ENCODE measurements at regions not wholly inside any gene's neighbourhood (a gene's known extent, or its start where the extent isn't known, plus 50 kb on each side); places are given as distances from the start of the nearest gene placed in this dataset.

DNA sequence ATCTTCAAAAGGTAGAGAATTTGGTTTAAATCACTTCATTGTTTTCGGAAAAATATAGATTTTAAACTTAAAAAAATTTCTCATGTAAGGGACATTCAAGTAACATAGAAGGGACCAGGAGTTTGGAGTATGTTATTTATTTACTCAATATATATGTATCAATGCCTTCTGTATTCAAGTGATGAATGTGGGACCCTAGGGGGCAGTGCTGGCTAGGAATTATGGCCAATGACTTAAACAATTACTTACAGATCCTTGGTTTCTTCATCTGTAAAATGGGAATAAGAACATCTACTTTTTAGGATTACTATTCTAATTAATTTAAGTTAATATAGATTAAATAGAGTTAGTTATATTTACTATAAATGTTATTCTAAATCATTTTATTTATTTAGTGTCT is 886.3 kb upstream of the RBFOX1 start:
- Histone ChIP-seq H2AFZ (ENCODE audit: low read length) (no peak overlapping the region), H3K36me3 (replicated peaks in 1 of 2; ENCODE audit: control insufficient read depth in 1 of 2, insufficient read depth in 2 of 2, low read length in 2 of 2) (no peaks in the 10 kb centered on the region), H3K79me2 (ENCODE audit: insufficient read depth, low read length) (no peaks in the 10 kb centered on the region), H3K27ac (ENCODE audit: extremely low read length, insufficient read depth, low read length) (no peak overlapping the region), H3K4me3 (replicated peaks in 1 of 3; ENCODE audit: insufficient read depth in 1 of 3, low read depth in 2 of 3, low read length in 3 of 3) (no peak overlapping the region), H3K9me3 (ENCODE audit: low read length) (peaks cover 2% of the 10 kb centered on the region; the same call in 1 of the 2 replicates), H4K20me1 (ENCODE audit: insufficient read depth, low read length) (no peaks in the 10 kb centered on the region), H3K27me3 (ENCODE audit: control insufficient read depth in 1 of 2, insufficient read depth in 2 of 2, low read length in 2 of 2) (no peaks in the 10 kb centered on the region), H3K9ac (ENCODE audit: insufficient read depth, low read depth, low read length) (no peak overlapping the region), H3K4me2 (ENCODE audit: low read depth, low read length) (no peak overlapping the region), H3K4me1 (ENCODE audit: insufficient read depth, low read length) (no peaks in the 10 kb centered on the region)
- ChIA-PET CTCF (ENCODE audit: low intra/inter-chr PET ratio, low total read pairs) (no interaction called here), POLR2A (no interaction called here)
- 11% methylated on average over 1 of the region's 1 CpG for WGBS (ENCODE audit: low lambda C conversion rate)
- ATAC-seq = no peak
- in situ Hi-C loops (cut with HindIII; ENCODE audit: extremely low pct_ligation_motif_present, low pct_unique_long_range_greater_than_20kb) (no loop called here), intact Hi-C loops (cut with micrococcal nuclease; ENCODE audit: unreplicated experiment) (no loop called here)
- DNase-seq (ENCODE audit: low spot score) = no peak
- FAIRE-seq = no peak
- no peak for TF ChIP-seq TP53 (CRISPR knock-in tag; conservative IDR thresholded peaks at IDR 0.05)
- no peak for TF ChIP-seq ATF3 (CRISPR knock-in tag; IDR thresholded peaks at IDR 0.05)
- TF ChIP-seq, protein P1, sequence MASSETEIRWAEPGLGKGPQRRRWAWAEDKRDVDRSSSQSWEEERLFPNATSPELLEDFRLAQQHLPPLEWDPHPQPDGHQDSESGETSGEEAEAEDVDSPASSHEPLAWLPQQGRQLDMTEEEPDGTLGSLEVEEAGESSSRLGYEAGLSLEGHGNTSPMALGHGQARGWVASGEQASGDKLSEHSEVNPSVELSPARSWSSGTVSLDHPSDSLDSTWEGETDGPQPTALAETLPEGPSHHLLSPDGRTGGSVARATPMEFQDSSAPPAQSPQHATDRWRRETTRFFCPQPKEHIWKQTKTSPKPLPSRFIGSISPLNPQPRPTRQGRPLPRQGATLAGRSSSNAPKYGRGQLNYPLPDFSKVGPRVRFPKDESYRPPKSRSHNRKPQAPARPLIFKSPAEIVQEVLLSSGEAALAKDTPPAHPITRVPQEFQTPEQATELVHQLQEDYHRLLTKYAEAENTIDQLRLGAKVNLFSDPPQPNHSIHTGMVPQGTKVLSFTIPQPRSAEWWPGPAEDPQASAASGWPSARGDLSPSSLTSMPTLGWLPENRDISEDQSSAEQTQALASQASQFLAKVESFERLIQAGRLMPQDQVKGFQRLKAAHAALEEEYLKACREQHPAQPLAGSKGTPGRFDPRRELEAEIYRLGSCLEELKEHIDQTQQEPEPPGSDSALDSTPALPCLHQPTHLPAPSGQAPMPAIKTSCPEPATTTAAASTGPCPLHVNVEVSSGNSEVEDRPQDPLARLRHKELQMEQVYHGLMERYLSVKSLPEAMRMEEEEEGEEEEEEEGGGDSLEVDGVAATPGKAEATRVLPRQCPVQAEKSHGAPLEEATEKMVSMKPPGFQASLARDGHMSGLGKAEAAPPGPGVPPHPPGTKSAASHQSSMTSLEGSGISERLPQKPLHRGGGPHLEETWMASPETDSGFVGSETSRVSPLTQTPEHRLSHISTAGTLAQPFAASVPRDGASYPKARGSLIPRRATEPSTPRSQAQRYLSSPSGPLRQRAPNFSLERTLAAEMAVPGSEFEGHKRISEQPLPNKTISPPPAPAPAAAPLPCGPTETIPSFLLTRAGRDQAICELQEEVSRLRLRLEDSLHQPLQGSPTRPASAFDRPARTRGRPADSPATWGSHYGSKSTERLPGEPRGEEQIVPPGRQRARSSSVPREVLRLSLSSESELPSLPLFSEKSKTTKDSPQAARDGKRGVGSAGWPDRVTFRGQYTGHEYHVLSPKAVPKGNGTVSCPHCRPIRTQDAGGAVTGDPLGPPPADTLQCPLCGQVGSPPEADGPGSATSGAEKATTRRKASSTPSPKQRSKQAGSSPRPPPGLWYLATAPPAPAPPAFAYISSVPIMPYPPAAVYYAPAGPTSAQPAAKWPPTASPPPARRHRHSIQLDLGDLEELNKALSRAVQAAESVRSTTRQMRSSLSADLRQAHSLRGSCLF (CRISPR knock-in tag; IDR thresholded peaks at IDR 0.05; ENCODE audit: borderline replicate concordance) = no peak
- TF ChIP-seq, protein P2, sequence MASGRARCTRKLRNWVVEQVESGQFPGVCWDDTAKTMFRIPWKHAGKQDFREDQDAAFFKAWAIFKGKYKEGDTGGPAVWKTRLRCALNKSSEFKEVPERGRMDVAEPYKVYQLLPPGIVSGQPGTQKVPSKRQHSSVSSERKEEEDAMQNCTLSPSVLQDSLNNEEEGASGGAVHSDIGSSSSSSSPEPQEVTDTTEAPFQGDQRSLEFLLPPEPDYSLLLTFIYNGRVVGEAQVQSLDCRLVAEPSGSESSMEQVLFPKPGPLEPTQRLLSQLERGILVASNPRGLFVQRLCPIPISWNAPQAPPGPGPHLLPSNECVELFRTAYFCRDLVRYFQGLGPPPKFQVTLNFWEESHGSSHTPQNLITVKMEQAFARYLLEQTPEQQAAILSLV (CRISPR knock-in tag; IDR thresholded peaks at IDR 0.05; ENCODE audit: borderline replicate concordance) = no peak
- no TSS peak for BruUV-seq (replicated peaks)

All from HepG2 (cell line).